DND-41 (cell line): ENCODE measurements at regions not wholly inside any gene's neighbourhood (a gene's known extent, or its start where the extent isn't known, plus 50 kb on each side); places are given as distances from the start of the nearest gene placed in this dataset.
"Not testable (repeated sequence)": the region's sequence is repeated elsewhere in the genome, so short reads cannot be mapped to it uniquely, and the experiment has no call there.

Experiments used
- ATAC-seq: fragments of 200-7000 bp; cut with Tn5 transposase; 3 replicates; pipeline ENCODE4 v1.9.1; 2021; ENCODE audit warnings: low read depth; ENCODE audit not compliant: insufficient read depth
- DNase-seq: peaks from one replicate; pipeline ENCODE4 v3.0.0-alpha.2; 2020
- H2AFZ ChIP-seq: 2 replicates; pipeline ENCODE4 v1.6.0; 2012; ENCODE audit warnings: low read depth, low read length
- H3K27ac ChIP-seq: 2 replicates; pipeline ENCODE4 v1.5.1; 2012; ENCODE audit warnings: low read length, inconsistent platforms
- H3K27me3 ChIP-seq: fragments of 200-600 bp; sonication (generic); 2 replicates; pipeline ENCODE4 v1.6.0; 2012; ENCODE audit warnings: low read length, mild to moderate bottlenecking, inconsistent platforms; ENCODE audit not compliant: insufficient read depth, poor library complexity
- H3K36me3 ChIP-seq: 2 replicates; pipeline ENCODE4 v1.5.1; 2012; ENCODE audit warnings: low read length, inconsistent platforms; ENCODE audit not compliant: insufficient read depth
- H3K4me1 ChIP-seq: 2 replicates; pipeline ENCODE4 v1.5.1; 2012; ENCODE audit warnings: mild to moderate bottlenecking, low read length; ENCODE audit not compliant: insufficient read depth
- H3K4me2 ChIP-seq: 2 replicates; pipeline ENCODE4 v1.6.0; 2012; ENCODE audit warnings: mild to moderate bottlenecking, moderate library complexity, low read length, inconsistent platforms; ENCODE audit not compliant: insufficient read depth
- H3K4me3 ChIP-seq, 2 experiments: fragments of 200-600 bp in 1 of 2; shearing (Covaris generic) in 1 of 2; 2 replicates each; pipeline ENCODE4 v1.5.1; 2012 to 2016; ENCODE audit warnings: inconsistent platforms in 2 of 2, low read length in 2 of 2, mild to moderate bottlenecking in 2 of 2, low read depth in 1 of 2, moderate library complexity in 1 of 2
- H3K79me2 ChIP-seq: 2 replicates; pipeline ENCODE4 v1.6.0; 2012; ENCODE audit warnings: low read length, inconsistent platforms; ENCODE audit not compliant: insufficient read depth
- H3K9ac ChIP-seq: 2 replicates; pipeline ENCODE4 v1.6.0; 2012; ENCODE audit warnings: low read depth, mild to moderate bottlenecking, inconsistent platforms, low read length, moderate library complexity
- H3K9me3 ChIP-seq: 2 replicates; pipeline ENCODE4 v1.5.1; 2012; ENCODE audit warnings: low read length, moderate library complexity, mild to moderate bottlenecking, inconsistent platforms; ENCODE audit not compliant: insufficient read depth, severe bottlenecking
- H4K20me1 ChIP-seq: 2 replicates; pipeline ENCODE4 v1.6.0; 2012; ENCODE audit warnings: low read length; ENCODE audit not compliant: insufficient read depth
- CTCF ChIP-seq: IDR thresholded peaks from 2 replicates; pipeline ENCODE4 v1.5.1; 2012; ENCODE audit warnings: borderline replicate concordance, low read length, moderate library complexity, mild to moderate bottlenecking; ENCODE audit not compliant: poor library complexity, severe bottlenecking; ENCODE audit errors: extremely low read depth
- EZH2 ChIP-seq: IDR thresholded peaks from 3 replicates; pipeline ENCODE4 v1.6.1; 2012; ENCODE audit warnings: borderline replicate concordance, low read depth, mild to moderate bottlenecking, moderate library complexity, low read length, inconsistent platforms; ENCODE audit not compliant: severe bottlenecking

GRCh38 chr6:82492134-82492533 is 128.5 kb downstream of the TPBG start:
- Histone ChIP-seq H3K36me3 (no peaks in the 10 kb centered on the region), H3K79me2 (no peaks in the 10 kb centered on the region), H3K4me3 (no peak overlapping the region), H4K20me1 (no peaks in the 10 kb centered on the region), H3K9ac (no peak overlapping the region), H3K4me1 (no peaks in the 10 kb centered on the region), H2AFZ (no peak overlapping the region), H3K4me2 (no peak overlapping the region), H3K27ac (no peak overlapping the region), H3K27me3 (no peaks in the 10 kb centered on the region), H3K9me3 (peaks cover 8% of the 10 kb centered on the region)
- DNase-seq (no peak), ATAC-seq (no peak)
- TF ChIP-seq CTCF (no peak), EZH2 (no peak)

GRCh38 chr6:82493467-82493866 is 129.8 kb downstream of the TPBG start:
- H3K9ac ChIP-seq: no peak overlapping the region
- no peak overlapping the region for H3K27ac ChIP-seq
- H3K27me3 ChIP-seq: no peaks in the 10 kb centered on the region
- no peaks in the 10 kb centered on the region for H3K4me1 ChIP-seq
- no peak for ATAC-seq
- no peak overlapping the region for H3K4me2 ChIP-seq
- no peaks in the 10 kb centered on the region for H3K79me2 ChIP-seq
- peaks cover 6% of the 10 kb centered on the region for H3K9me3 ChIP-seq
- no peaks in the 10 kb centered on the region for H3K36me3 ChIP-seq
- TF ChIP-seq CTCF (no peak), EZH2 (no peak)
- no peak overlapping the region for H3K4me3 ChIP-seq
- no peak for DNase-seq
- H2AFZ ChIP-seq: no peak overlapping the region
- no peaks in the 10 kb centered on the region for H4K20me1 ChIP-seq

GRCh38 chr6:82494367-82494766 is 130.8 kb downstream of the TPBG start:
- no peak overlapping the region for H2AFZ ChIP-seq
- no peak overlapping the region for H3K27ac ChIP-seq
- DNase-seq (no peak), ATAC-seq (no peak)
- peaks cover 6% of the 10 kb centered on the region for H3K9me3 ChIP-seq
- no peaks in the 10 kb centered on the region for H3K4me1 ChIP-seq
- H3K9ac ChIP-seq: no peak overlapping the region
- no peaks in the 10 kb centered on the region for H3K36me3 ChIP-seq
- no peaks in the 10 kb centered on the region for H3K27me3 ChIP-seq
- H3K79me2 ChIP-seq: no peaks in the 10 kb centered on the region
- no peak overlapping the region for H3K4me2 ChIP-seq
- no peak overlapping the region for H3K4me3 ChIP-seq
- no peak for TF ChIP-seq EZH2
- no peak for TF ChIP-seq CTCF
- no peaks in the 10 kb centered on the region for H4K20me1 ChIP-seq

- not testable (repeated sequence) for H3K4me1 ChIP-seq, H3K36me3 ChIP-seq, H3K9me3 ChIP-seq, H4K20me1 ChIP-seq, H3K9ac ChIP-seq, H3K27ac ChIP-seq, H3K4me3 ChIP-seq, H3K27me3 ChIP-seq, H2AFZ ChIP-seq, ATAC-seq, H3K79me2 ChIP-seq, H3K4me2 ChIP-seq, DNase-seq
Measured at GRCh38 chr6:82501901-82502300, 138.3 kb downstream of the TPBG start.
